GM21447 (cell line): ENCODE measurements at regions not wholly inside any gene's neighbourhood (a gene's known extent, or its start where the extent isn't known, plus 50 kb on each side); places are given as distances from the start of the nearest gene placed in this dataset.
"Not testable (repeated sequence)": the region's sequence is repeated elsewhere in the genome, so short reads cannot be mapped to it uniquely, and the experiment has no call there.

Experiments used
- ATAC-seq: cut with Tn5 transposase; IDR thresholded peaks from one replicate; pipeline ENCODE4 v1.9.1; 2021; ENCODE audit not compliant: unreplicated experiment

DNA sequence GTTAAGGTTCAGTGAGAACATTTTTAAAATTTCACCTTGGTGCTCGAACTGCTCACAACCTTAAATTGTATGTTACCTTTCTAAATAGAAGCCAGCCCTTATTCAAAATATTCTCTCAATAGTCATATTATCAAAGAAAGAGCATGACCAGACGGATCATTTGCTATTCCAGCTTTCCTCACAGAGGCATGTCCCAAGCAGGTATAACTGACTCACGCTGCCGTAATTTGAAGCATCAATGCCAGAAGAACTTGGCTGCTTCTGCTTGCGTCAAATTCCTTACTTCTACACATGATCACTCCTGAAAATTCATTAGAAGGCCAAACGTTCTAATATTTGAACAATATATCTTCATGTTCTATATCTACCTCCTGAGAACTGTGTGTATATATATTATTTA lies 69.5 kb upstream of the VGLL4 start:
- no peak for ATAC-seq

GRCh38 chr3:11712646-11713045 lies 68.9 kb upstream of the VGLL4 start:
- ATAC-seq = no peak

- ATAC-seq = no peak
These were observed 68.2 kb upstream of the VGLL4 start for GRCh38 chr3:11711876-11712275.

- no peak for ATAC-seq
These were observed 66.1 kb upstream of the VGLL4 start for GRCh38 chr3:11709782-11710181.

GRCh38 chr3:11707084-11707483 lies 63.4 kb upstream of the VGLL4 start:
- ATAC-seq = not testable (repeated sequence)

GRCh38 chr3:11706604-11707003 lies 62.9 kb upstream of the VGLL4 start:
- ATAC-seq = no peak

GRCh38 chr3:11705049-11705448 lies 61.3 kb upstream of the VGLL4 start:
- no peak for ATAC-seq

DNA sequence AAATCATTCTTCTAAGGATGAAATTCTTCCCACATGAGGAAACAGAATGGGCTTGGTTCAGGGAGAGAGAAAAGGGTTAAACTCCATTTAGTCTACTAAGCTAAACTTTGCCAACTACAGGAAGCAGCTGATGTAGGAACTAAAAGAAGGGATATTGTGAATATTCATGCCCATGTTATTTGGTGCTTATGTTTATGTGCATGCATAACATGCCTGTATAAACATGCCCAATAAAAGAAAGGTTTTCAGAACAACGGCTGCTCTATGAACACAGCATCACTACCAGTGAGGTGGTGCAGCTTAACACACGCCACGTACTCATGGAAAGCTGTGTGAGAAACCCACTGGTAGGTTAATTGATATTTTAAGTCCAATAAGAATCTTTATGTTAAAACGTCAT lies 59.4 kb upstream of the VGLL4 start:
- no peak for ATAC-seq

- ATAC-seq = no peak
These were observed 55.3 kb upstream of the VGLL4 start for GRCh38 chr3:11699083-11699427.

DNA sequence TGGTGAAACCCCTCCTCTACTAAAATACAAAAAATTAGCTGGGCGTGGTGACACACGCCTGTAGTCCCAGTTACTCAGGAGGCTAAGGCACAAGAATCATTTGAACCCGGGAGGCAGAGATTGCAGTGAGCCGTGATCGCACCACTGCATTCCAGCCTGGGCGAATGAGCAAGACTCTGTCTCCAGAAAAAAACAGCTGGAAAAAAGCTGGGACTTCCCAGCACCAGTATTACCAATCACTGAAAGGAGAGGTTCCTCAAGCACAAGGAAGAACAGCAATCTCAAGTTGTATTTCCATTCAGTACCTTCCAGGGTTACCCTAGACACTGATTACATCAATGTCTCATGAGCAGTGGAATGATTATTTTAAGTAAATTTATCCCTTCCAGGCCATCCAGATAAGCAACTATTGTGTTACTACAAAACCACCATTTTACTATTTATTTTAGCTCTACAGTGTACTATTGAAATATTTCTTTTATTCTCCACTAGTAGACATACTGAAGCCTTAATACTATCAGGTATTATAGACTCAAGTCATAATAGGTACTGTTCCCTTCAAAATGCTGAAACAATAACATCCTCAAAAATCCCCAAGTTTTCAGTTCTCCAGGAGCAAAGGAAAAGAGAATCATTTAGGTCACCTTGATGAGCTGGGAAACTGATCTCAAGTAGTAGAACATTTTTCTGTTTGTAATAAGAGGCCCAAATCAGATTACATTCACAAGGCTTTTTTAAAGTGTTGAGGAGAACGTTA lies 54.8 kb upstream of the VGLL4 start:
- no peak for ATAC-seq

GRCh38 chr3:11697701-11698100 lies 54.0 kb upstream of the VGLL4 start:
- ATAC-seq = no peak

DNA sequence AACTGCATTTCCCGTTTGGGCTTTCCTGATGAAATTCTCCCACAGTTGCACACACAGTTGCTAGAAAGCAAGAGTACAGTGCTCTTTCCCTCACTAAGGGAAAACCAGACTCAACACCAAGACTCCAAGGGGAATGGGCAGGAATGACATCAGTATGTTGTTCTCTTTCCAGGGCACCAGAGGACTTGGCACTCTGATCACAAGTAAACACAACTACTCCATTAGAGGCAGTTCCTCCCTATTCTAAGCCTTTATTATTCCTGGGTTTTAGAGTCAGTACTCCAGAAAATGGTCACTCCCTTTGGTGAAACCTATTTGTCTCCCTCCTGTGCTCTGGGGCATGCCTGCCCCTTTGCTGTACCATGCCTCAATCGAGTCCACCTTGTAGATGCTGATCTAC lies 52.3 kb upstream of the VGLL4 start:
- no peak for ATAC-seq
